Keratinocyte (primary cell): ENCODE measurements at regions not wholly inside any gene's neighbourhood (a gene's known extent, or its start where the extent isn't known, plus 50 kb on each side); places are given as distances from the start of the nearest gene placed in this dataset.
"Not testable (repeated sequence)": the region's sequence is repeated elsewhere in the genome, so short reads cannot be mapped to it uniquely, and the experiment has no call there.

Experiments used
- DNase-seq: peaks from one replicate; pipeline ENCODE4 v3.0.0-alpha.2; 2011; ENCODE audit warnings: low read depth, missing footprints, low spot score
- FAIRE-seq: peaks from 2 replicates; lab custom pipeline; 2011; peaks lifted over from hg19 to GRCh38; lab: Jason Lieb, UNC
- H2AFZ ChIP-seq: 2 replicates; pipeline ENCODE4 v1.6.0; 2012; ENCODE audit warnings: low read length, control low read depth, inconsistent platforms; ENCODE audit not compliant: control insufficient read depth
- H3K27ac ChIP-seq: 2 replicates; pipeline ENCODE4 v1.5.1; 2011; ENCODE audit warnings: low read length; ENCODE audit not compliant: control insufficient read depth, insufficient read depth
- H3K27me3 ChIP-seq: 3 replicates; pipeline ENCODE4 v1.6.0; 2011; ENCODE audit warnings: low read length; ENCODE audit not compliant: control insufficient read depth, insufficient read depth; ENCODE audit errors: extremely low read depth
- H3K36me3 ChIP-seq, 2 experiments: 2 replicates in 1 of 2; 3 replicates in 1 of 2; pipeline ENCODE4 v1.5.1; 2011; ENCODE audit warnings: low read length in 2 of 2, mild to moderate bottlenecking in 1 of 2; ENCODE audit not compliant: control insufficient read depth in 2 of 2, insufficient read depth in 2 of 2; ENCODE audit errors: extremely low read depth in 1 of 2
- H3K4me1 ChIP-seq: 3 replicates; pipeline ENCODE4 v1.5.1; 2011; ENCODE audit warnings: low read length; ENCODE audit not compliant: control insufficient read depth, insufficient read depth; ENCODE audit errors: extremely low read depth
- H3K4me2 ChIP-seq: 3 replicates; pipeline ENCODE4 v1.6.0; 2011; ENCODE audit warnings: low read depth, low read length; ENCODE audit not compliant: control insufficient read depth, insufficient read depth; ENCODE audit errors: extremely low read depth
- H3K4me3 ChIP-seq, 3 experiments: fragments of 200-600 bp in 1 of 3; sonication (generic) in 1 of 3; 2 replicates in 2 of 3; 3 replicates in 1 of 3; pipeline ENCODE4 v1.5.1; 2011 to 2016; ENCODE audit warnings: low read length in 3 of 3, mild to moderate bottlenecking in 3 of 3, control low read depth in 2 of 3, inconsistent platforms in 1 of 3, low read depth in 1 of 3, mixed read lengths in 1 of 3, mixed run types in 1 of 3, moderate library complexity in 1 of 3; ENCODE audit not compliant: control insufficient read depth in 2 of 3, insufficient read depth in 2 of 3; ENCODE audit errors: extremely low read depth in 1 of 3
- H3K79me2 ChIP-seq: 2 replicates; pipeline ENCODE4 v1.6.0; 2012; ENCODE audit warnings: low read length; ENCODE audit not compliant: control insufficient read depth, insufficient read depth
- H3K9ac ChIP-seq: 3 replicates; pipeline ENCODE4 v1.6.0; 2011; ENCODE audit warnings: low read length; ENCODE audit not compliant: control insufficient read depth, insufficient read depth; ENCODE audit errors: extremely low read depth
- H3K9me1 ChIP-seq: 3 replicates; pipeline ENCODE4 v1.6.0; 2011; ENCODE audit warnings: low read length; ENCODE audit not compliant: control insufficient read depth, insufficient read depth; ENCODE audit errors: extremely low read depth
- H3K9me3 ChIP-seq: 2 replicates; pipeline ENCODE4 v1.5.1; 2012; ENCODE audit warnings: low read depth, low read length; ENCODE audit not compliant: control insufficient read depth
- H4K20me1 ChIP-seq: 3 replicates; pipeline ENCODE4 v1.6.0; 2011; ENCODE audit warnings: low read length; ENCODE audit not compliant: control insufficient read depth, insufficient read depth; ENCODE audit errors: extremely low read depth
- EZH2 ChIP-seq: IDR thresholded peaks from one replicate; pipeline ENCODE4 v1.6.1; 2012; ENCODE audit warnings: inconsistent platforms, mild to moderate bottlenecking, low read length, moderate library complexity
- dilution Hi-C: fragments of 300-500 bp; cut with MboI; formaldehyde crosslinking; loops from one replicate; pipeline ENCODE4 v1.7.0; 2020; ENCODE audit warnings: low sequenced_read_pairs; ENCODE audit not compliant: extremely low pct_ligation_motif_present
- TF ChIP-seq, protein P1 (sequence below), 3 experiments: IDR thresholded peaks in 1 of 3; conservative IDR thresholded peaks in 1 of 3; optimal IDR thresholded peaks in 1 of 3; 2 replicates in 2 of 3; 3 replicates in 1 of 3; pipeline versions ENCODE3 to v1.5.1; 2011; ENCODE audit warnings: low read length in 3 of 3, mild to moderate bottlenecking in 3 of 3, moderate library complexity in 2 of 3, control low read depth in 1 of 3, inconsistent platforms in 1 of 3; ENCODE audit not compliant: insufficient read depth in 2 of 3; ENCODE audit errors: extremely low read depth in 1 of 3

- Histone ChIP-seq H3K79me2 (no peaks in the 10 kb centered on the region), H3K9me3 (no peaks in the 10 kb centered on the region), H4K20me1 (no peaks in the 10 kb centered on the region), H3K27ac (no peak overlapping the region), H3K4me1 (peaks cover 3% of the 10 kb centered on the region), H3K36me3 (no peaks in the 10 kb centered on the region), H3K9me1 (no peaks in the 10 kb centered on the region), H3K4me3 (no peak overlapping the region), H3K27me3 (no peaks in the 10 kb centered on the region), H3K4me2 (no peak overlapping the region), H3K9ac (no peak overlapping the region), H2AFZ (no peak overlapping the region)
- dilution Hi-C loops = no loop called here
- TF ChIP-seq, protein P1, sequence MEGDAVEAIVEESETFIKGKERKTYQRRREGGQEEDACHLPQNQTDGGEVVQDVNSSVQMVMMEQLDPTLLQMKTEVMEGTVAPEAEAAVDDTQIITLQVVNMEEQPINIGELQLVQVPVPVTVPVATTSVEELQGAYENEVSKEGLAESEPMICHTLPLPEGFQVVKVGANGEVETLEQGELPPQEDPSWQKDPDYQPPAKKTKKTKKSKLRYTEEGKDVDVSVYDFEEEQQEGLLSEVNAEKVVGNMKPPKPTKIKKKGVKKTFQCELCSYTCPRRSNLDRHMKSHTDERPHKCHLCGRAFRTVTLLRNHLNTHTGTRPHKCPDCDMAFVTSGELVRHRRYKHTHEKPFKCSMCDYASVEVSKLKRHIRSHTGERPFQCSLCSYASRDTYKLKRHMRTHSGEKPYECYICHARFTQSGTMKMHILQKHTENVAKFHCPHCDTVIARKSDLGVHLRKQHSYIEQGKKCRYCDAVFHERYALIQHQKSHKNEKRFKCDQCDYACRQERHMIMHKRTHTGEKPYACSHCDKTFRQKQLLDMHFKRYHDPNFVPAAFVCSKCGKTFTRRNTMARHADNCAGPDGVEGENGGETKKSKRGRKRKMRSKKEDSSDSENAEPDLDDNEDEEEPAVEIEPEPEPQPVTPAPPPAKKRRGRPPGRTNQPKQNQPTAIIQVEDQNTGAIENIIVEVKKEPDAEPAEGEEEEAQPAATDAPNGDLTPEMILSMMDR (optimal IDR thresholded peaks at IDR 0.05 in 1 of 3, IDR thresholded peaks at IDR 0.05 in 1 of 3, conservative IDR thresholded peaks at IDR 0.05 in 1 of 3; ENCODE audit: extremely low read depth in 1 of 3, insufficient read depth in 2 of 3, low read length in 3 of 3) = no peak
- no peak for TF ChIP-seq EZH2
- FAIRE-seq = no peak
- DNase-seq = no peak
Observed at GRCh38 chr15:87671289-87671688, 585.2 kb downstream of the NTRK3 start.

DNA sequence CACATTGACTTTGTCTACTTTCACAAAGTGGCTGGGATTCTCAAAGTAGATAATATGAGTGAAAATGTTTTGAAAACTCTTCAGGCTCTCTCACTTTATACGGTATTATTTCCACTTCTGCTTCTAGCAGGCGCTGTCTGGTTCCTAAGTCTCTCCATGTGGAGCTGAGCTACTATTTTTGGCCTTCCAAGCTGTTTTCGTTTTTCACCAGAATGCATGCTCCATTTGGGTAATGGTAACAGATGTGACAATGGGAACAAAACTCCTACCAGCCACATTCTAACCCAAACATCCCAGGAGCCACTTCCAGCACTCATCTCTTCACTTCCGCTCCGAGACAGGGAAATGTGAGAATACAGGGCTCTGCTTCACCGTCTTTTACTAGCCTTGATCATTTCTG is 586.7 kb downstream of the NTRK3 start:
- dilution Hi-C loops = no loop called here
- FAIRE-seq (no peak), DNase-seq (no peak)
- H2AFZ ChIP-seq = no peak overlapping the region
- no peaks in the 10 kb centered on the region for H3K27me3 ChIP-seq
- H4K20me1 ChIP-seq = no peaks in the 10 kb centered on the region
- H3K36me3 ChIP-seq = no peaks in the 10 kb centered on the region
- H3K4me2 ChIP-seq = no peak overlapping the region
- no peaks in the 10 kb centered on the region for H3K79me2 ChIP-seq
- H3K9ac ChIP-seq = no peak overlapping the region
- no peaks in the 10 kb centered on the region for H3K9me3 ChIP-seq
- H3K4me1 ChIP-seq = peaks cover 3% of the 10 kb centered on the region
- H3K9me1 ChIP-seq = no peaks in the 10 kb centered on the region
- TF ChIP-seq, protein P1 (optimal IDR thresholded peaks at IDR 0.05 in 1 of 3, IDR thresholded peaks at IDR 0.05 in 1 of 3, conservative IDR thresholded peaks at IDR 0.05 in 1 of 3; ENCODE audit: extremely low read depth in 1 of 3, insufficient read depth in 2 of 3, low read length in 3 of 3) = no peak
- no peak for TF ChIP-seq EZH2
- no peak overlapping the region for H3K4me3 ChIP-seq
- H3K27ac ChIP-seq = no peak overlapping the region

GRCh38 chr15:87668768-87669564 is 587.6 kb downstream of the NTRK3 start:
- H3K9me3 ChIP-seq, H3K36me3 ChIP-seq, H3K27me3 ChIP-seq, H3K79me2 ChIP-seq, H3K9me1 ChIP-seq, H3K9ac ChIP-seq, H2AFZ ChIP-seq, H3K4me1 ChIP-seq, H3K4me3 ChIP-seq, H3K4me2 ChIP-seq, dilution Hi-C loops, H4K20me1 ChIP-seq, FAIRE-seq: not testable (repeated sequence)
- peak; percentile 9 for DNase-seq
- peak overlapping the region; percentile 26 for H3K27ac ChIP-seq
